HL-60 (cell line): ENCODE measurements at regions not wholly inside any gene's neighbourhood (a gene's known extent, or its start where the extent isn't known, plus 50 kb on each side); places are given as distances from the start of the nearest gene placed in this dataset.

ENCODE experiments used
- DNase-seq, 2 experiments: peaks; one replicate each; pipeline ENCODE4 v3.0.0-alpha.2; 2010 to 2020; ENCODE audit warnings: low read depth in 1 of 2, low spot score in 1 of 2
- H3K27ac ChIP-seq: fragments of 250-450 bp; sonication (Bioruptor Pico); replicated peaks from 2 replicates; pipeline ENCODE4 v1.5.1; 2020; ENCODE audit warnings: mild to moderate bottlenecking, moderate library complexity
- H3K27me3 ChIP-seq: fragments of 250-450 bp; sonication (Bioruptor Pico); 2 replicates; pipeline ENCODE4 v1.5.1; 2021; ENCODE audit warnings: mild to moderate bottlenecking, moderate library complexity; ENCODE audit not compliant: insufficient read depth, poor library complexity, severe bottlenecking
- H3K4me3 ChIP-seq: replicated peaks from 2 replicates; pipeline ENCODE4 v1.5.1; 2011; ENCODE audit warnings: mild to moderate bottlenecking, control low read depth, low read length; ENCODE audit not compliant: insufficient read depth
- CTCF ChIP-seq: IDR thresholded peaks from one replicate; pipeline ENCODE4 v1.5.1; 2011; ENCODE audit warnings: low read length, control low read depth, inconsistent platforms; ENCODE audit not compliant: insufficient read depth
- GABPA ChIP-seq: IDR thresholded peaks from 2 replicates; pipeline ENCODE4 v1.6.1; 2012; ENCODE audit warnings: low read depth
- POLR2AphosphoS5 ChIP-seq: IDR thresholded peaks from 2 replicates; pipeline ENCODE4 v1.6.1; 2012; ENCODE audit warnings: low read depth
- REST ChIP-seq: IDR thresholded peaks from 2 replicates; pipeline ENCODE4 v1.6.1; 2012; ENCODE audit warnings: low read depth; ENCODE audit not compliant: insufficient replicate concordance
- SPI1 ChIP-seq: IDR thresholded peaks from 2 replicates; pipeline ENCODE4 v1.6.1; 2012; ENCODE audit warnings: low read depth, mild to moderate bottlenecking, borderline replicate concordance

GRCh38 chr17:12369065-12369464 lies 296.6 kb upstream of the MYOCD start:
- no peak for DNase-seq
- Histone ChIP-seq H3K27me3 (no peaks in the 10 kb centered on the region), H3K4me3 (no peak overlapping the region), H3K27ac (no peak overlapping the region)
- TF ChIP-seq SPI1 (no peak), GABPA (no peak)

- H3K27me3 ChIP-seq: no peaks in the 10 kb centered on the region
- no peak for DNase-seq
- TF ChIP-seq REST (no peak), CTCF (no peak), POLR2AphosphoS5 (no peak), GABPA (no peak), SPI1 (no peak)
- H3K4me3 ChIP-seq: no peak overlapping the region
- H3K27ac ChIP-seq: no peak overlapping the region
These were observed 289.4 kb upstream of the MYOCD start for GRCh38 chr17:12376276-12376675.

GRCh38 chr17:12386225-12386624 lies 279.5 kb upstream of the MYOCD start:
- H3K27ac ChIP-seq: no peak overlapping the region
- no peak overlapping the region for H3K4me3 ChIP-seq
- no peak for DNase-seq
- TF ChIP-seq CTCF (no peak), SPI1 (no peak), GABPA (no peak), REST (no peak), POLR2AphosphoS5 (no peak)
- H3K27me3 ChIP-seq: no peaks in the 10 kb centered on the region

GRCh38 chr17:12388226-12388625 lies 277.5 kb upstream of the MYOCD start:
- Histone ChIP-seq H3K27me3 (no peaks in the 10 kb centered on the region), H3K4me3 (no peak overlapping the region)
- TF ChIP-seq POLR2AphosphoS5: no peak
- no peak for TF ChIP-seq CTCF
- no peak for TF ChIP-seq REST
- no peak for TF ChIP-seq SPI1
- TF ChIP-seq GABPA: no peak

More at GRCh38 chr17:12388226-12388625, 277.5 kb upstream of the MYOCD start:
- no peak overlapping the region for H3K27ac ChIP-seq
- no peak for DNase-seq
